A172 (cell line): ENCODE measurements at regions not wholly inside any gene's neighbourhood (a gene's known extent, or its start where the extent isn't known, plus 50 kb on each side); places are given as distances from the start of the nearest gene placed in this dataset.

ENCODE experiments used
- DNase-seq: peaks from one replicate; pipeline ENCODE4 v3.0.0-alpha.2; 2015; ENCODE audit warnings: low spot score

DNA sequence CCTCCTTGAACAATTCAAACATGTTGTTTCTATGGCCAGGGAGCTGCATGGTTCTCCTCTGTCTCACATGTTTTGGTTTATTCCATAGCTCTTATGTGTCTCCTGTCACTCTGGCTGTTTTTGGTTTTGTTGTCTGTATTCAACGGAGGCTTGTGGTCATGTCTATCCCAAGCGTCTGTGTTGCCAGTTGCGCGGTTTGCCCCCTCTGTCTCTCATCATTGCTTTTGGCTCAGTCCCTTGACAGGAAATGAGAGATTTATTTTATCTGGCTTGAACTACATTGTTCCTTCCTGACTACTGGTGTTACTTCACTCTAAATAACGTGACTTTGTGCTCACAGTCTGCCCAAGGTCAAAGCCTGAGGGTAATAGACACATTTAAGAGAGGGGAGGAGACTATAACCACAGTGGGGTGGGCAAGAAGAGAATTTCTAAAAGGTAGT, 96.4 kb upstream of the SOX5 start:
- DNase-seq = no peak

DNA sequence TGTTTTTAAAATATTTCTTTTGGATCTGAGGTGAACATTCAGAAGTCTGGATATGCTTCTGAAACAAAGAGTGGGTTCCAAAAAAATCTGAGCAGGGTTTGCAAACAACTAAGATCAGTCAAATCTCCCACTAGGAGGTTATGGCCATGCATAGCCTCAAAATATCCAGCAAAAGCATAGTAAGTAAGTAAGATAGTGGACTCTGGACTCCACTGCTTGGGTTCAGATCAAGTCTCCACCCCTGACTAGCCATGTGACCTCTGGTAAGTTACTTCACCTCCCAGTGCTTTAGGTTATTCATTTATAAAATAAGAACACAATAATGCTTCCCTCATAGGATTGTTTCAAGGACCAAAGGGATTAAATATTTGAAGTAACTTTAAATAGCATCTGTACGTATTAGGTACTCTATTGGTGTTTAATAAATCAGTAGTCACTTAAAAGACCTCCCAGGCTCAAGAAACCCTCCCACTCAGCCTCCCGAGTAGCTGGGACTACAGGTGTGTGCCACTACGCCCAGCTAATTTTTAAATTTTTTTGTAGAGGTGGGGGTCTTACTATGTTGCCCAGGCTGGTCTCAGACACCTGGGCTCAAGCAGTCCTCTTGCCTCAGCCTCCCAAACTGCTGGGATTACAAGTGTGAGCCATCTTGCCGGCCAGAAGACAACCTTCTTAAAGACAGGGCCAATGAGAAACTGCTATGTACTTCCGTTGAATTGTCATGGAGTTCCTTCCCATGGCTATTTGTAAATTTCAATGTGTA, 95.7 kb upstream of the SOX5 start:
- DNase-seq = no peak

DNA sequence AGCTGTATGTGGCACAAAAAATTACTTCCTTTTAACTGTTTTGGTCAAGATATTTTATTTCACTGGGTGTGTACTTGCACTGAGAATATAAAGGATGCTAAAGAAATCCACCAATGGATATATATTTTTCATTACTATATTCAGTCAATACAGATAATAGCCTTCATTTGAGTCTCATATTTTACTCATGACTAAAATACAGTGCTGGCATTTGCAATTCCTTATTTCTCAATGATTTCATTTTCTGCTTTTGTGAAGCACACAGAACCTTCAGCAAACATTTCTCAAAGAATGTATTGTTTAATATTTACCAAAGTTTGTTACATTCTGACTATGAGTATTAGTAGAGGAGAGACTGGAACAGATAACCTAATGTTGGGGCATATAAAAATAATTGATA, 93.2 kb upstream of the SOX5 start:
- no peak for DNase-seq

DNA sequence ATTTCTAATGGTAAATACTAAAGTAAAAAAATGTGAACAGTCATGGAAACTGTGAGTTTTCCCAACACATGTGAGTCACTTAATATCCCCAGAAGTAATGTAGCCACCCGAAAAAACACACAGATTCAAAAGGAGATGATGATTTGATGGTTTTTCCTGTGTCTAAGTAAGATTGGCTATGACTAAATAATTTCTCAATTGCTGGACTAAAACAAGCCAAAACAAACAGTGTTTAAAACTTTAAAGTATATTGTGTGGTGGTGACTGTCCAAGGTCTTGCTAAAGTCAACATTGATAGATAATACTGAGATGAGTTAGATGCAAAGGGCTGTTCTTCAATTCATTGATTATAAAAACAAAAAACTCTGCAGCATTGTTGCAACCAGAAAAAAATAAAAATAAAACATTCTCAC, 89.6 kb upstream of the SOX5 start:
- no peak for DNase-seq

DNA sequence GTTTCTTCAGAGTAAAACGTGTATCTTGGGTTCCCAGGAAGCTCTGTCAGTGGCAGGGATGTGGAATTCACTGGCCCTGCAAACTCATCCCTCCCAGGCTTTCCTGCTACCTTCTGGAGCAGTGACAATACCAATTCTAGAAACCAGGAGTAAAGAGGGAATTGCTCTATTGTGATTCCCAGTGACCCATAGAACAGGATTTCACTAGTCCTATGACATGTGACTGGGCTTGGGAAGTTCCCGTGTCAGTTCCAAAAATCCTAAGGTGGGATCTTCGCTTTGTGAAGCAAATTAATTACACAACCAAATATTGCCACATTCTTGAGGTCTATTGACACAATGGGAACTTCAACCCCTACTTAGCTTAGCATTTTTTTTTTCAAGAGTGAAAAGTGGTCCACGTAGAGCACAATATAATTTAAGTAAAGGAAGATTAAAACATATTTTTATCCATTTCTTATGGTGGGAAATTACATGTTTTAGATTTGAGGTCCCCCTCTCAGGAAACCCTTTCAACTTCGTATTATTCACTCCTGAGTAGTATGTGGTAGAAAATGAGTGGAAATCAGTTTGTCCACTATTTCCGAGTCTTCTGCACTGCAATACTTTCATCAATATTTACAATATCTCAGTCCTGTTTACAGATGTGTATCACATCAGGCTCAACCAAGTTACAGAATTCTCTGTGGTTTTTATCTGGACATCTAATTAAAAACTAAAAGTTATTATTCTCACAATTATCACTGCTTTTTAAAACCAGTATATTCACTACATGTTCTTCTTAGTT, 88.9 kb upstream of the SOX5 start:
- DNase-seq = no peak

DNA sequence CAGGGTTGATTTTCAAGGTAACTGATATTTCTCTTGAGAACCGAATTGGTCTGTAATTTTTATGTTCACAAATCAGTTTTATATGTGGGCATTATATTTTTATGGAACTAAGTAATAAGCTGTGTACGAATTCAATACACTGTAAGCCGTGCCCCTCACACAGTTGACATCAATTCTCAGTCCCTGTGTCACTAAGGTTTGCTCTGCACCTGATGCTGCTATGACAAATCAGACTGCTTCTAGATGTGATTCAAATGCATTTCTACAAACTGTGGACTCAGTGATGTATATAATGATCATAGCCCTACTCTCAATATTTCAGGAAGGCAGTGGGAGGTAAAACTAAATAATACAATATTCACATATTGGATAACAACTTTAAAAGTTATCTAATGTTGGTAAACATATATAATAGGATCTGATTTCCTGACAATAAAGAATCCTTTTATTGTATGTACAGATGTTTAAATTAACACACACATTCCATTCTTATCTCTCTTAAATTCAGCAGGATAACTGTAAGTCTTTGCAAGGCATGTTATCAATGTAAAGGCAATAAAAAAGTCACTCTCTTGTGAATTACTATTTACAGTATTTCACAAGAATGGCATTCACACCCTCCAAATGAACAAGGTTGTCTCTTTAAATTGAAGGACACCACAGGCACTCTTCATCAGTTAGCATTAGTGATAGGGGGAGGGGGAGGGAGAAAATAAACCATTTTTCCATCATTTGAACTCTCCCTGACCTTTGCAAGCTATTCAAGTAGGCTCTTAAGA, 87.2 kb upstream of the SOX5 start:
- DNase-seq = no peak

DNA sequence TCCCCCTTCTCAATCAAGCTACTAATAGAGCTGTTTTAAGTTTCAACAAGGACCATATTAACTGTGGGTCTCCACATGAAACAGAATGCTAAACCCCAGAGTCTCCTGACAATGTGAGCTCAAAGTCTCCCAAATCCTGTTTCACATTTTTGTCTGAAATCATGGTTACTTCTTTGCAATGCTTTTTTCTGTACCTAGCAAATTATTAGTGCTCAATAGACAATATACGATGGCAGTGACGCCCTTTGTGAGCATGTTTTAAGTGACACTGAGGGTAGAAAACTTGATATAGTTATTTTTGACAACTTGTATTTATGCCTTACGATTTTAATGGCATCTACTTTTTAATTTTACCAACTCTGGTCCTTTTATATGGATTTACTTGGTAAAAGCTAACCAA, 85.4 kb upstream of the SOX5 start:
- DNase-seq = no peak

DNA sequence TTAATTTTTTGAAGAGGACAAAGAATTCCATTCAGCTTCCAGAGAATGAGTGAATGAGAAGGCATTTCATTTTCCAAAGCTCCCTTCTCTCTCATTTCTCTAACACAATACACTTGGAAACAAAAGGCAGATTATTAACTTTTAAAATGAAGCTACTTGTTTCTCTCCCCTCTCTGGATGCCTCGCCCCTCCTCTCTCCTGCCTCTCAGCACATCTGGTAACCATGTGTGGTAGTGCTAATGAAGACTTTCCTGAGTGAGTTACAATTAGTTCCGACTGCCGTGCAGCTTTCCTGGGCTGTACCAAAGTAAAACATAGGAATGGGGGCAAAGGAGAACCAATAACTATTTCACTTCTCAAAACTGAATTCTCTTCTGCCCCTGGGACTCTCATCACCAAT, 84.7 kb upstream of the SOX5 start:
- no peak for DNase-seq

DNA sequence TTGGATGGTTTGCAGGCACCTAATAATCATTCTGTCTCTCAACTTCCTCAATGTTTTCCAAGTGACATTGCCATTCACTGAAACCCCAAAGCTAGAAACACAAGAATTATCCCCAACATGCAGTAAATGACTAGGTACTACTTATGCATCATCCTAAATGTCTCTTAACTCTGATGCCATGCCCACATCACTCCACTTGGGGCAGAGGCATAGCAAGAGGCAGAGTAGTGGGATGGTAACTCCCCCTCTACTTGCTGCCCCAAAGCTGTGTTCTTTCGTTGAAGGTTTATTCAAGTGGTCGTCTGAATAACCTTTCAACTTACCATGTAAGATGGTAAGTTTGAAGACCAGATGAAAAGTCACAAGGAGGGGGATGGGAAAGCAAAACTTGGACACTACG, 77.9 kb upstream of the SOX5 start:
- DNase-seq = no peak

DNA sequence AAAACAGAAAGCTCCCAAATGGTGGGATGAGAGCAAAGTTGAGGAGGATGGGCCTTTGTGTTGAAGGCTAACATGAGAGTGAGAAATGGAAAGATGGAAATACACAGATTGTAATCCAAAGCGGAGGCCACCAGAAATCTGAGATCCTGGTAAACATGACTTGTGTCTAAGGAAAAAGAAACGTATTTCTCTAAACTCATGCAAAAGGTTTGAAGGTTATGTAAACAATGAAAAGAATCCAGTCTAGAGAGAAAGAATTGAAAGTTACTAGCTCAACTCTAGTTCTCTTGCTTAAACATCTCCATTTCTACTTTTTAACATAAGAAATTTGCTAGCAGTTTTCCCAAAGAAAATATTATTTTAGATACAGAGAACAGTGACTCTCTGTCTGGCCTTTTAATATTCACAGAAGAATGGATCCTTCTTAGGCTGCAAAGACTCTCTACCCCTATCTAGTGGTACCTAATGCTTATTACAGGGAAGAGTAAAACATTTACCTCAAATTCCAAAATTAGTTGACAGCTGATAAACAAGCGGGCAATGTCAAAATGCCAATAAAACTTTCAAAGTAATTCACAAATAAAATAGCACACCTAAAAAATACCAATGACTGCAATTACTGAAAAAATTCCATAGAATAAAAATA, 75.8 kb upstream of the SOX5 start:
- DNase-seq = no peak

DNA sequence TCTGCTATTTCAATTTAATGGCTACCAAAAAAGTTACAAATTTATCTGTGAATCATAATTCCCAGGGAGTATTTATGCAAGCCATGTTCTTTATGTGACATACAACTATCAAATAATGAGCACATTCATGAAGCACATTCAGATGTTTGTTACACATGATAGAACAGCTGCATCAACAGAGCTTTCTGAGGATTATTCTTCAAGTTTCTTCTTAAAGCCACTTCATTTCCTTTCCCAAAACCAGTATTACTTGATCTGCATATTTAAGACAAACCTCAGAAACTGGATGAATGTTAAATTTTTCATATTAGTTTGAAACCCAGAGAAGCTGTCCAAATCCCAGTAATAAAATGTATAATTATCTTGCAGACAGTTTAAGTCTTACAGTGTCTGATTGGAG, 73.6 kb upstream of the SOX5 start:
- DNase-seq = no peak

DNA sequence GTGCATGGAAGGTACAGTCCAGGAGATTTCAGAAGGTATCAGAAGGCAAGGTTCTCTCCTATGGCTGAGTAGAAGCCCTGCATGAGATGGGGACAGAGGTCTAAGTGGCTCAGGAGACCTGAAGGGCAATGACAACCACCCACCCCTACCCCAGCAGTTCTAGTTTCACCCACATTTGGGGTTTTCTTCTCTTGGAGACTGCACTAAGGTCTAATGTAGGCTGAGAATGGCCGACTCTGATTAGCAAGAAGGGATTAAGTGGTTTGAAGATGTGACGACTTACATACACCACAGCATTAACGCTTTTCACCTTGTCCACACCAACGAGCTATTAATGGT, 71.7 kb upstream of the SOX5 start:
- DNase-seq = no peak

DNA sequence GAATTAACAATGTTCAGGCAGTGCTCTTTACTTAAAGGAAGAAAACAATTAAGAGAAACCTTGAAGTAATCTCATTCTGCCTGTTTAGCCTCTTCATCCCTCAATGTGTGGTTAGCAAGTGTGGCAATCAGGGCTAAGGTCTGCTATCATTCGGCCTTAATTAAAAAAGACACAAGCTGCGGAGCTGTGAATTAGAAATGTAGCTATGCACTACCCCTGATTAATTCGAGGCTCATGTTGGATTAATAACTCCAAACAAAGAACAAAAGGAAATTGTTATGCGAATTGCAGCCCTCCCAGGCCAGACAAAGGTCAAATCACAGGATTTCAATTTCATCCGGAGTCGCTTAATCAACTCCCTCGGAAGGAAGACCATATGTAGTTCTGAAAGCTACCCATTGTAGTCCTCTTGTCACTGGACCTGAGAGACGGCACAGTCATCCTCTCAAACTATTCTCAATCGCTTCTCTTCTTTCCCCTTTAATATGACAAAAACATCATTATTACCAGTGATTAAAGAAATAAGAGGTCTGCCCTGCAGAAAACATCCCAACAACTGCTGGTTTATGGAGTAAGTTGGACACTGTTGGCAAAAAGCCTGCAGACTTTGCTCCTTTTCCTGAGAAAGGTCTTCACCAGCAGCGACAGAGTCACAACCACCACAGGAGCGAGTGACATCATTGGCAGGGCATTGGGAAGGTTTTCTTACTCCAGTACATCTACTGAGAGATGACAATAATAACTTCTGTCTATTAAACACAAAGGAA, 71.1 kb upstream of the SOX5 start:
- DNase-seq = no peak

DNA sequence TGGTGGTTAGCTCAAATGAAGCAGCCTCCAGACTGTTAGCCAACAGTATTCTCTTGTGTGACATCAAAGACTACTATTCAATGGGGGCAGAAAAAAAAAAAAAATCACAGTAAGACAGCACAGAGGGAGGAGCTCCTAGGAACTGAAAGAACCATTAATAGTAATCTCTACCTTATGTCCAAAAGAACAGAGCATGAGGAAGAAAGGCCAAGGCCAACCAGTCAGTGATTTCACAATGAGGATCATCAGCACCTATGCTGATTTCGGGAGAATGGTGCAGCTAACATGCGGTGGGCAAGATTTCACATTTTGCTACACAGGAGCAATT, 66.3 kb upstream of the SOX5 start:
- DNase-seq = no peak

DNA sequence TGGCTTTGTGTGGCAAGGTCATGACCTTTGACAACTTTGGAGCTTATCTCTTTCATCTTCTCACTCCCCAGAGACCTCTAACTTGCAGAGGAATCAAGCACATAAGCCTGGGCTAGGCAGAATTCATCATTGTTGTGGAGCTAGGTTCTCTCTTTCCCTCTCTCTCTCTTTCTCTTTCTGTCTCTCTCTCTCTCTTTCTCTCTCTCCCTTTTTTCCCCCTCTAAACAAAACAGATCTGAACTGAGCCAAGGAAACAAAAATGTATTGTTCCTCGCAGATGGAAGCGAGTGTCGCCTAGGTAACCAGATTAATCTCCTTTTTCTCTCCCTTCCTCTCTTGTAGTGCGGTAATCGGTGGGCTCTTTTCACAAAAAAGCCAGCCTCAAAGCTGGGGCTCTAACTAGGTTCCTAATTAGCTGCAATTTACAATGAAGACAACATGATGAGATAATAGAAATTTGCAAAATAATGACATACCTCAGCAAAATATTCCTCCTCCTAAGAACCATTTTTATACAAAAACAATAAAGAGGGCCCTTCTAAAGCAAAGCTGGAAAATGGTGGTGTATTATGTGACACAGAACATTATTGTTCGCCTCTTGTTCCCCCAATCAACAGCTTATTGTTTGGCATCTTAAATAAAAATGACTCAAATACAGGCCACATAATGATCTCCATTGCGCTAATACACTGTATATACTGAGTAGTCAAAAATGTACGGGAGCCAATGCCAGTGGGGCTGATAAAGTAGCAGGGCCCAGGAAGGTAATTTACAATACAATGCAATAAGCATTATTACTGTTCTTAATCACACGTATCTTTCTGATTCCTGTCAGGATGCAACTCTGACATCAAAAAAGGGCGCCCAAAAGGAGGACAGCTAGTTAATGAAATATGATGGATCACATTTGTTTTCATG, 65.7 kb upstream of the SOX5 start:
- DNase-seq = no peak

DNA sequence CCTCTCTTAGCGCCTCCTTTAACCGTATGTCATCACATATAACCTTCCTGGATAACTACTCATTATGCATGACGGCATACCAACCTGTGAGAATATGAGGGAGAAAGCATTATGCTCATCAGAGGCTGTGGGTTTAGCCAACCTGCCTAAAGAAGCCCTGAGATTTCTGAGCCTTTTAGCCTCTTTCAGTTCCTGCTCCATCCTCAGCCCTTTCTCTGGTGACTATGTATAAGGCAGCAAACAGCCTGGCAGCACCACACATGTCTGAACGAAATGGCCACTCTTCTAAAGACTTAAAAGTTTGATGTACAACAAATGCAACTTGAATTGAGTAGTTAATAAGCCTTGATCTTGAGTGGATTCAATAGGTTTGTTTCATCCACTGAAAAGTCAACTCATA, 64.8 kb upstream of the SOX5 start:
- no peak for DNase-seq

DNA sequence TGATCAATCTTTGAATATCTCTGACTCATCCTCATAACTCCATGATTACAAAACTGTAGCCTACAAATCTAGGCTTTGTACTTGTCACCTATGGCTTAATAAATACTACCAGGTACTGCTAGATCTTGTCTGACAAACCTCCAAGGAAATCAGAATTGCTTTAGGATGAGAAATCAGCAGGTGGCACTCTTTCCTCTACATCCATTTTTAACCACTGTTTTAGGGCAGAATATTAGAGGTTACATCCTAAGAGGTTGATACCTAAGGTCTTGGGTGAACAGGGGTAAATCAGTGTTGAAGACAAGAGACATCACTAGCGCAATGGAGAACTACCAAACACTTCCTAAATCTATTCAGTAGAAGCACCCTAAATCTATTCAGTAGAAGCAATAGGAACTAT, 63.1 kb upstream of the SOX5 start:
- no peak for DNase-seq

DNA sequence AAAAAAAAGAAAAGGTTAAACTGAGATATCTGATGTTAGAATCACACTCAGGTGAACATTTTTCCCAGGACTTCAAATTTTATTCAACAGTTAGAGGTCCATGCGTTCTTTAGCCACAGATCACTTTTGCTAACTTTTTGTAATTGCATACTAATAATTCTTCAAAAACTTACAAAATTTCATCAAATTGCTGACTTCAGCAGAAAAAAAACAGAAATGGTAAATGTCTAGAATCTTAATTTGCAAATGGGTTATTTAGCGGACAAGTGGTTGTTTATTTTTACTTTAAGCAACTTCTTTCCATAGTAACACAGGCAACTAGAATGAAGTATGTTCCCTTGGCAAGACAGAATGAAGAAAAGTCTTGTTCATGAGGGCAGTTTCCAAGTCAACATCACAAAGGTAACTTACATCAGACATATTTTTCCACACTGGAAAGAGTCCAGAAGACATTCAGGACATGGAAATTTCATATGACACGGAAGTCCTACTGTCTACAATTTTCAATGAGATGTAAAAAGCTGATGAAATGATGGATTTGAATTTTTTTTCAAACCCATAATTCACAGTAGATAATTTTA, 62.5 kb upstream of the SOX5 start:
- DNase-seq = no peak

DNA sequence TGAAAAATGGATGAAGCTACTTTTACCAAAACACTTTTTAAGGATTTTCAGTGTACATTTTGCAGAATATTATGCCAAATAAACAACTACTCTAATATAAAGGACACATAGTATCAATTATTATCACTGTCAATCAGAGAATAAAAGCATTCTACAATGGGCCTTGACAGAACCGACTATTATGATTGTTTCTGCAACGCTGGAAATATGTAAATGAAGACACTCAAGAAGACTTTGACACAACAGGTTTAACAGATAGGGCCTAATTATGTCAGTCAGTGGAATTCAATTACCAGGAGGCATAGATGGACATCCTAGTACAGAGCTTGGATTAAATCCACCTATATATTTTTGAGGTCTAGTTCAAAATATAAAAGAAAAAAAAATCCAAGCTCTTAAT, 58.7 kb upstream of the SOX5 start:
- DNase-seq = no peak
